ENCODE measurements at regions not wholly inside any gene's neighbourhood (a gene's known extent, or its start where the extent isn't known, plus 50 kb on each side); places are given as distances from the start of the nearest gene placed in this dataset.

- TF ChIP-seq EZH2phosphoT487 (IDR thresholded peaks at IDR 0.05; ENCODE audit: low read length) (no peak), CTCF (IDR thresholded peaks at IDR 0.05; ENCODE audit: low read length) (no peak), EZH2 (optimal IDR thresholded peaks at IDR 0.05; ENCODE audit: low read depth, low read length) (no peak)
These were observed 404.8 kb downstream of the TXNL1 start for GRCh38 chr18:56233595-56233994.

Measured in MM.1S (cell line).